Neural progenitor cell (in vitro differentiated cells): ENCODE measurements at regions not wholly inside any gene's neighbourhood (a gene's known extent, or its start where the extent isn't known, plus 50 kb on each side); places are given as distances from the start of the nearest gene placed in this dataset.

ENCODE experiments used
- CTCF ChIP-seq: fragments of 200-600 bp; sonication (generic); IDR thresholded peaks from 2 replicates; pipeline ENCODE4 v1.5.1; 2017; ENCODE audit warnings: antibody characterized with exemption, mild to moderate bottlenecking
- EZH2phosphoT487 ChIP-seq: fragments of 200-600 bp; sonication (generic); IDR thresholded peaks from 2 replicates; pipeline ENCODE4 v1.6.1; 2017; ENCODE audit warnings: antibody characterized with exemption

DNA sequence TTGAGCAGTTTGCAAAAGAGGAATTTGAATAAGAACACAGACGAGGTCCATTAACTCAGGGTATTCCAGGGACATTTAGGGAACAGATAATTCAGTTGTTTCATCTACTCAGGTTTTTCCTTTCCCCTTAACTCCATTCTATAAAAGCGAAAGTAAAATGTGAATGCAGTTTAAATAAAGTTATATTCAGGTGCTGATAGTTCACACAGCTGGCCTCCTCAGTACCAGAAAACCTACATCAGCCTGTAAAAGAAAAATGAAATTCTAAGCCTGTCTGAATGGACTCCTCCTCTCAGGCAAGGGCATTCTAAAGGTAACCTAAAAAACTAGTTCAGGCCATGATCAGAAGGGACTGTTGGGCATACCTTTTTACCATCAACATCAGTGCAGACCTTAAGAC lies 873.8 kb downstream of the SUCLG1 start:
- no peak for TF ChIP-seq EZH2phosphoT487
- TF ChIP-seq CTCF, result no peak
